GM12878 (cell line): ENCODE measurements at regions not wholly inside any gene's neighbourhood (a gene's known extent, or its start where the extent isn't known, plus 50 kb on each side); places are given as distances from the start of the nearest gene placed in this dataset.

ENCODE experiments used
- ATAC-seq: fragments of 200-7000 bp; cut with Tn5 transposase; 3 replicates; pipeline ENCODE4 v1.9.1; 2020; ENCODE audit warnings: mild to moderate bottlenecking, moderate library complexity
- BruUV-seq: library from RNA; stranded (reverse); fragments of 400-500 nt; replicated peaks from 2 replicates; lab custom pipeline; 2021; lab: Mats Ljungman, UMichigan
- CTCF ChIA-PET: fragments of 300-600 bp; sonication (Branson Sonifier 250); formaldehyde crosslinking; extraction: SDS; loops from one replicate; lab custom pipeline; 2021; ENCODE audit warnings: inconsistent platforms; lab: Yijun Ruan, JAX
- POLR2A ChIA-PET: fragments of 350-600 bp; formaldehyde crosslinking; extraction: SDS; loops from one replicate; lab custom pipeline; 2021; ENCODE audit warnings: inconsistent platforms; lab: Charles Lee
- RAD21 ChIA-PET: fragments of 300-600 bp; sonication (Branson Sonifier 250); formaldehyde crosslinking; loops from one replicate; lab custom pipeline; 2023; ENCODE audit warnings: antibody characterized with exemption; ENCODE audit not compliant: unreplicated experiment; lab: Charles Lee
- SMC1A ChIA-PET: fragments of 300-600 bp; sonication (Branson Sonifier 250); formaldehyde crosslinking; loops from one replicate; lab custom pipeline; 2023; ENCODE audit not compliant: unreplicated experiment, uncharacterized antibody; lab: Charles Lee
- DNase-seq: peaks from one replicate; pipeline ENCODE4 v3.0.0-alpha.2; 2011; ENCODE audit warnings: low read depth, low spot score
- FAIRE-seq: peaks from 3 replicates; lab custom pipeline; 2011; peaks lifted over from hg19 to GRCh38; lab: Jason Lieb, UNC
- H2AFZ ChIP-seq: 2 replicates; pipeline ENCODE4 v1.6.0; 2011; ENCODE audit warnings: low read depth, low read length, control low read depth; ENCODE audit not compliant: control insufficient read depth
- H3K27ac ChIP-seq: 2 replicates; pipeline ENCODE4 v1.5.1; 2011; ENCODE audit warnings: control low read depth; ENCODE audit not compliant: control insufficient read depth, insufficient read depth
- H3K27me3 ChIP-seq, 2 experiments: replicated peaks in 1 of 2; 2 replicates each; pipeline versions ENCODE4 v1.6.0 to v1.6.1; 2011; ENCODE audit warnings: low read length in 1 of 2; ENCODE audit not compliant: control insufficient read depth in 2 of 2, insufficient read depth in 2 of 2
- H3K36me3 ChIP-seq, 2 experiments: 2 replicates each; pipeline ENCODE4 v1.5.1; 2011; ENCODE audit warnings: low read length in 1 of 2; ENCODE audit not compliant: control insufficient read depth in 2 of 2, insufficient read depth in 2 of 2
- H3K4me1 ChIP-seq: 2 replicates; pipeline ENCODE4 v1.6.1; 2011; ENCODE audit warnings: mild to moderate bottlenecking, low read length, moderate library complexity, mixed read lengths; ENCODE audit not compliant: control insufficient read depth, insufficient read depth
- H3K4me2 ChIP-seq: 2 replicates; pipeline ENCODE4 v1.6.0; 2011; ENCODE audit warnings: control low read depth; ENCODE audit not compliant: control insufficient read depth, insufficient read depth
- H3K4me3 ChIP-seq: fragments of 200-600 bp; sonication (generic); 2 replicates; pipeline ENCODE4 v1.5.1; 2016
- H3K79me2 ChIP-seq: 2 replicates; pipeline ENCODE4 v1.6.0; 2011; ENCODE audit warnings: low read length; ENCODE audit not compliant: control insufficient read depth, insufficient read depth
- H3K9ac ChIP-seq: 2 replicates; pipeline ENCODE4 v1.8.0; 2011; ENCODE audit warnings: low read length, control low read depth, mixed read lengths; ENCODE audit not compliant: control insufficient read depth, insufficient read depth
- H3K9me3 ChIP-seq: replicated peaks from 3 replicates; pipeline ENCODE4 v1.5.1; 2011; ENCODE audit warnings: mild to moderate bottlenecking, low read length; ENCODE audit not compliant: control insufficient read depth, insufficient read depth
- H4K20me1 ChIP-seq: 2 replicates; pipeline ENCODE4 v1.6.0; 2011; ENCODE audit not compliant: control insufficient read depth, insufficient read depth
- BACH1 ChIP-seq: fragments of 450-650 bp; IDR thresholded peaks from 2 replicates; pipeline ENCODE4 v1.6.1; 2017; ENCODE audit warnings: mild to moderate bottlenecking, borderline replicate concordance
- BHLHE40 ChIP-seq, 2 experiments: fragments of 450-650 bp in 1 of 2; IDR thresholded peaks; 2 replicates each; pipeline ENCODE4 v1.6.1; 2011 to 2017; ENCODE audit warnings: low read depth in 2 of 2, borderline replicate concordance in 1 of 2, improper control_type of control experiment in 1 of 2, low read length in 1 of 2, mild to moderate bottlenecking in 1 of 2
- EGR1 ChIP-seq, 2 experiments: IDR thresholded peaks; 1 replicate in 1 of 2; 2 replicates in 1 of 2; pipeline ENCODE4 v1.6.1; 2011 to 2012; ENCODE audit warnings: low read depth in 2 of 2, low read length in 2 of 2, borderline replicate concordance in 1 of 2, mild to moderate bottlenecking in 1 of 2, moderate library complexity in 1 of 2
- EP300 ChIP-seq, 2 experiments: fragments of 150-350 bp in 1 of 2; IDR thresholded peaks; 2 replicates each; pipeline ENCODE4 v1.6.1; 2011 to 2012; ENCODE audit warnings: low read depth in 2 of 2, low read length in 2 of 2, borderline replicate concordance in 1 of 2, improper control_type of control experiment in 1 of 2, inconsistent platforms in 1 of 2; ENCODE audit not compliant: control insufficient read depth in 1 of 2
- HDGF ChIP-seq: fragments of 450-650 bp; IDR thresholded peaks from 2 replicates; pipeline ENCODE4 v1.6.1; 2016; ENCODE audit warnings: antibody characterized with exemption
- IRF5 ChIP-seq: fragments of 450-650 bp; IDR thresholded peaks from 2 replicates; pipeline ENCODE4 v1.6.1; 2017; ENCODE audit warnings: borderline replicate concordance
- KAT2A ChIP-seq: conservative IDR thresholded peaks from 2 replicates; pipeline ENCODE4 v1.6.1; 2011; ENCODE audit warnings: low read depth, low read length; ENCODE audit not compliant: control insufficient read depth
- MTA2 ChIP-seq: fragments of 450-650 bp; IDR thresholded peaks from 2 replicates; pipeline ENCODE4 v1.6.1; 2016; ENCODE audit warnings: low read depth, mild to moderate bottlenecking, moderate library complexity
- NBN ChIP-seq: fragments of 450-650 bp; IDR thresholded peaks from 2 replicates; pipeline ENCODE4 v1.6.1; 2016
- NFYA ChIP-seq: IDR thresholded peaks from 2 replicates; pipeline ENCODE4 v1.6.1; 2011; ENCODE audit warnings: low read depth, mild to moderate bottlenecking, low read length, improper control_type of control experiment, borderline replicate concordance
- NR2F1 ChIP-seq: fragments of 450-650 bp; conservative IDR thresholded peaks from 2 replicates; pipeline ENCODE4 v1.6.1; 2017; ENCODE audit warnings: mild to moderate bottlenecking
- PAX5 ChIP-seq: IDR thresholded peaks from 2 replicates; pipeline ENCODE4 v1.6.1; 2011; ENCODE audit warnings: low read depth, low read length, borderline replicate concordance
- RAD21 ChIP-seq: IDR thresholded peaks from 2 replicates; pipeline ENCODE4 v1.6.1; 2011; ENCODE audit warnings: mild to moderate bottlenecking, low read depth, low read length, moderate library complexity; ENCODE audit not compliant: insufficient read depth
- RELB ChIP-seq: fragments of 450-650 bp; IDR thresholded peaks from 2 replicates; pipeline ENCODE4 v1.6.1; 2017; ENCODE audit warnings: low read depth, mild to moderate bottlenecking, moderate library complexity
- SRF ChIP-seq, 2 experiments: IDR thresholded peaks; 2 replicates each; pipeline ENCODE4 v1.6.1; 2011; ENCODE audit warnings: low read depth in 2 of 2, low read length in 2 of 2, mild to moderate bottlenecking in 1 of 2, moderate library complexity in 1 of 2
- STAT3 ChIP-seq: IDR thresholded peaks from 2 replicates; pipeline ENCODE4 v1.6.1; 2011; ENCODE audit warnings: low read depth, low read length, improper control_type of control experiment
- TAF1 ChIP-seq: IDR thresholded peaks from 2 replicates; pipeline ENCODE4 v1.6.1; 2011; ENCODE audit warnings: mild to moderate bottlenecking, low read depth, low read length, borderline replicate concordance
- ZBTB40 ChIP-seq: fragments of 450-650 bp; IDR thresholded peaks from 2 replicates; pipeline ENCODE4 v1.6.1; 2016; ENCODE audit warnings: mild to moderate bottlenecking, moderate library complexity, borderline replicate concordance
- WGBS: methylation state at CpG from one replicate; pipeline ENCODE4 v1.1.6; 2016; ENCODE audit warnings: low lambda C conversion rate; ENCODE audit not compliant: insufficient replicate concordance, insufficient coverage; ENCODE audit errors: missing lambda C conversion rate; 5-methylcytosine and 5-hydroxymethylcytosine counted together
- in situ Hi-C: fragments of 300-500 bp; cut with MboI; formaldehyde crosslinking; loops from 9 replicates; pipeline ENCODE4 v1.14.3; 2018; ENCODE audit warnings: mixed read lengths
- intact Hi-C: fragments of 100-400 bp; cut with micrococcal nuclease; formaldehyde crosslinking; loops from one replicate; pipeline ENCODE4 v1.14.2; 2022; ENCODE audit not compliant: unreplicated experiment

GRCh38 chr6:9172096-9172495, 736.8 kb upstream of the SLC35B3 start (continued):
- no peak for TF ChIP-seq NR2F1
- no peak for TF ChIP-seq NFYA
- no peak for TF ChIP-seq PAX5
- TF ChIP-seq BHLHE40 (IDR thresholded peaks at IDR 0.05; ENCODE audit: borderline replicate concordance in 1 of 2, low read depth in 2 of 2, low read length in 1 of 2), result no peak
- no peak for TF ChIP-seq HDGF
- TF ChIP-seq RAD21, result no peak

GRCh38 chr6:9168669-9169068, 733.3 kb upstream of the SLC35B3 start:
- no peak overlapping the region for H3K9ac ChIP-seq
- BruUV-seq, result no TSS peak
- H3K79me2 ChIP-seq, result no peaks in the 10 kb centered on the region
- in situ Hi-C loops, result no loop called here
- ChIA-PET CTCF (no interaction called here), SMC1A (interaction anchor here (1.2 kb wide), 2 partner anchors 7 to 24 kb away, joined by 3 read pairs; no protein-coding TSS in a partner anchor), RAD21 (no interaction called here), POLR2A (no interaction called here)
- no peaks in the 10 kb centered on the region for H3K4me1 ChIP-seq
- H3K9me3 ChIP-seq, result no peaks in the 10 kb centered on the region
- H3K36me3 ChIP-seq, result no peaks in the 10 kb centered on the region
- H3K4me2 ChIP-seq, result no peak overlapping the region
- intact Hi-C loops, result no loop called here
- DNase-seq, result no peak
- H4K20me1 ChIP-seq, result no peaks in the 10 kb centered on the region
- H2AFZ ChIP-seq, result no peak overlapping the region
- H3K27me3 ChIP-seq, result no peaks in the 10 kb centered on the region
- ATAC-seq, result no peak
- no peak for FAIRE-seq
- WGBS, result 62% methylated on average over 1 of the region's 1 CpG
- no peak overlapping the region for H3K4me3 ChIP-seq
- H3K27ac ChIP-seq, result no peak overlapping the region
- TF ChIP-seq KAT2A (no peak), BACH1 (no peak), EGR1 (IDR thresholded peaks at IDR 0.05; ENCODE audit: borderline replicate concordance in 1 of 2, low read depth in 2 of 2, low read length in 2 of 2) (no peak), TAF1 (no peak), NBN (no peak), EP300 (IDR thresholded peaks at IDR 0.05; ENCODE audit: borderline replicate concordance in 1 of 2, control insufficient read depth in 1 of 2, low read depth in 2 of 2, low read length in 2 of 2) (no peak), ZBTB40 (no peak), IRF5 (no peak), SRF (IDR thresholded peaks at IDR 0.05; ENCODE audit: low read depth in 2 of 2, low read length in 2 of 2) (no peak), MTA2 (no peak), RELB (no peak), STAT3 (no peak)
